GM18867 (cell line): ENCODE measurements at regions not wholly inside any gene's neighbourhood (a gene's known extent, or its start where the extent isn't known, plus 50 kb on each side); places are given as distances from the start of the nearest gene placed in this dataset.

ENCODE experiments used
- ATAC-seq: cut with Tn5 transposase; IDR thresholded peaks from one replicate; pipeline ENCODE4 v1.9.1; 2021; ENCODE audit warnings: mild to moderate bottlenecking, moderate library complexity; ENCODE audit not compliant: unreplicated experiment

DNA sequence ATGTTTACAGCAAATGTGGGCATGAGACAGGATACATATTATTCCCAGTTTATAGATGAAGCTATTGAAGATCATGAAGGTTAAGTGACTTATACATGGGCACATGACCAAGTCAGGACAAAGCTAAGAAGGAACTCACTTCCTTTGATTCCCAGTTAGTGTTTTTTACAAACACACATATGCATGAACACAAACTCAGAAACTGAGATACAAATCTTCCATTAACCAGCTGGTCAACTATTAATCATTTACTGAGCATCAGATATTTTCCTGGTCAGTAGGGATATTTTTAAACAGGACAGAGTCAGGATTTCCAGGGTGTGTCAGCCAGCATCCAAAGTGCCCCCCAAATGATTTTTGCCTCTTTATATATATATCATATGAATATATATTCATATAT lies 222.2 kb downstream of the OGFRL1 start:
- ATAC-seq: no peak

- no peak for ATAC-seq
These were observed 223.6 kb downstream of the OGFRL1 start for GRCh38 chr6:71512256-71512655.

GRCh38 chr6:71513036-71513435 lies 224.4 kb downstream of the OGFRL1 start:
- no peak for ATAC-seq

- ATAC-seq: peak; percentile 96
These were observed 234.9 kb downstream of the OGFRL1 start for GRCh38 chr6:71523548-71523947.

- ATAC-seq: no peak
These were observed 235.6 kb downstream of the OGFRL1 start for GRCh38 chr6:71524201-71524600.

DNA sequence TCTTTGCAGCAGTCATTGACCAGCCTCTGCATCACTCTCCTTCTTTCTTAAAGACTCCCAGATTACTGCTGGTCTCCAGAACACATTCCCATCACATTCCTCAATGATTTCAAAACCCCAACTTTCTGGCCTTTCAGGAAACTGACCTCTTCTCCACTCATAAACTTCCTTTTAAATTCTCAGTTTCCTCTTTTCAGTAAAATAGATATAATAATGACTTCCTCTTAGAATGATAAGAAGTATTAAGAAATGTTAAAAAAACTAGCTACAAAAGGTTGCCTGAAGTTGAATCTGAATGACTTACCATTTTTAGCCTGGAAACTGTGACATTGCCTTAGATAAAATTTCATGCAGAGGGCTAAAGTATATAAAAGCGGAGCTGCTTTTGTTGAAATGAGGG lies 239.3 kb downstream of the OGFRL1 start:
- no peak for ATAC-seq

DNA sequence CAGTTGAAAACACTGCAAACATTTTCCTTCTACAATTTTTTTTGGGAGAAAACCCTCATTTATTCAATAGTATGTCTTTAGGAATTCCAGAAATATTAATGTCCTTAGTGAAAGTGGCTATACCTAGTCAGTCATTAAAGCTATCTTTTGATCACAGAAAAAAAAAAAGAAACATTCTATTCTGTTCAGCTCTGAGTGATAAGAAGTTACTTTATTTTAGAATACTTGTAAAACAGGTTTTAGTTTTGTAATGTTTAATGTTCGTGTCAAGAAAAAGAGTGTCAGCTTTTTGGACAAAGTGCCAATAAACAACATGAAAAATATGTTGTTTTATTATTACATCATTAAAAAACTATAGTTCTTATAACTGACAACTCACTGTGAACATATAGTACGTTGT lies 240.4 kb downstream of the OGFRL1 start:
- no peak for ATAC-seq

DNA sequence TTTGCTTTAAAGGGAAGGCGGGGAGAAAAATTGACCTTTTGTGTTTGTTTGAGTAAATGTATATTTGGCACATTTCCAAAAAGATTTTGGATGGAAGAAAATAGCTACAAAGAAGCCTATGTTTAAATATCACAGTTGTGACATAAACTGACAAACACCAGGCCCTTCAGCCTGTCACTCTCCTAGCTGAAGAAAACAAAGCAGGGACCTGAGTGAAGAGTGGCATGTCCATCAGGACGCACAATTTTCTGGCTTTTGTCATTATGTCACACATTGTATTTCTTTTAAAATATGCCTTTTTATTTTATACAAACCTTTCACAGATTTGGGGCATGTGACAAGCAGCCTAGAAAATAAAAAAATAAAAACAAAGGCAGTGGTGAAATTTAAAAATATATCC lies 241.2 kb downstream of the OGFRL1 start:
- ATAC-seq: no peak

GRCh38 chr6:71531006-71531405 lies 242.4 kb downstream of the OGFRL1 start:
- ATAC-seq: no peak

DNA sequence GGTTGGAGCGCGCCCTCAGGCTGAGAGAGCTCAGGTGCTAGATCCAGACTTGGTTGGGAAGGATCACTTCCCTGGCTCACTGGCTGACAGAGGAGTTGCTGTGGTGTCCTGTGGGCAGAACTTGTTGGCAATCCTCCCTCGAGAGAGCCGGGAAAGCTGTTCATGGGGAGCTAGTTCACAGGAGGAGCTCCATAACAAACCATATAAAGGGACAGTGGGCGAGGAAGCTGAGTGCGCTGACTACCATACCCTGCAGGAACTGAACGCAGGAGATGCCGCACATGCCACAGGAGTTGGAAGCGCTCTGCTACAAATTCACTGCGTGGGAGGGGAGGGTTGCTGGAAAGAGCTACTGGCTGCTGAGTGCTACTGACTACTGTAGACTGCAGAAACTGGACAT lies 243.2 kb downstream of the OGFRL1 start:
- ATAC-seq: no peak

DNA sequence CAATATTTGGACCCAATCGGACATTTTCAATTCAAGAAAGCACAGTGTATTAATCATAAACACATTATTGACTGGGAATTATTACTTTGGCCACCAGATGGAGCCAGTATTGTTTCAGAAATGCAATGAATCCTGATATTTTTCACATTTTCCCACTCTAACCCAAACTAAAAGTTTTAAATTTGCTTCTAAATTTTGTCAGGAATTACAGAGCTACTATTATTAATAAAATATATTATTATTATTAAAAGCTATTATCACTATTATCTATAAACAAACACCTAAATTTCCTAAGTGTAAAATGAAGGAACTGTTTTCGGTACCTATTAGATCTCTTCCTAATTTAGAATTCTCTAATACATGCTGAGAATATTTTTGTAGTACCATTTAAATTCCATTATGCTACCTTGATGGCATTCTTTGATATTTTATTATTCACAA lies 245.3 kb downstream of the OGFRL1 start:
- no peak for ATAC-seq

GRCh38 chr6:71534921-71535320 lies 246.3 kb downstream of the OGFRL1 start:
- no peak for ATAC-seq

DNA sequence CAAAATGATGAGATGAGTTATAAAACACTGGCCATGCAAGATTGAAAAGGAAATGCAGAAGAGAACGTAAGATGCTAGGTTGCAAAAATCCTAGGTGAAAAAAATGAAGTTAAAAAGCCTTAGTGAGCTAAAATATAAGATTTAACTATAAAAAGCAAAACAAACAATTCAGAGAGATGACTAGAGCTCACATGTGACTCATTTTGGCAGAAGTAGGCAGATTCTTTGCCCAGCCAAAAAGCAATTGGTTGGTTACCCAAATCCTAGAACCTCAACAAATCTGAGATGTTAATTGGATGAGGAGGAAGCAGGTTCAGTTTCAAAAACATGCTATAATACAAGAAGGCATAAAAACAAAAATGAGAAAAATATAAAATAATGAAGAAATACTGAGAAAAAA lies 249.1 kb downstream of the OGFRL1 start:
- no peak for ATAC-seq

DNA sequence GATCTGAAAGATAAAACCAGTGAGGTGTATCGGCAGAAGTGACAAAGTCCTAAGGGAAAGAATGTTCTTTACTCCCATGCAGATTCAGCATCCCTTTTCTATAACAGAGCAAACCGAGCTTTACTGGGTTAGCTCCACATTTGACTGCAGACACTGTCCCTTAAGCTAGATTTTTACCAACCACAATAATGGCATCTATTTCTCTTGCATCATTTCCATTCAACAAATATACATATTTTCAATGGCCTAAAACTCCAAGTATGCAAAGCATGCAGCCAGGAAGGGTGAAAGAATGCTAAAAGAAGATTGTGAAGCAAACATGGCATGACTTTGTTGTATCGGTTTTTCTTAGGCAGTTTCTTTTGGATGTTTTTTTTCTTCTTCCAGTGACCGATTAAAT lies 255.4 kb downstream of the OGFRL1 start:
- ATAC-seq: no peak

GRCh38 chr6:71544906-71545305 lies 256.3 kb downstream of the OGFRL1 start:
- no peak for ATAC-seq

DNA sequence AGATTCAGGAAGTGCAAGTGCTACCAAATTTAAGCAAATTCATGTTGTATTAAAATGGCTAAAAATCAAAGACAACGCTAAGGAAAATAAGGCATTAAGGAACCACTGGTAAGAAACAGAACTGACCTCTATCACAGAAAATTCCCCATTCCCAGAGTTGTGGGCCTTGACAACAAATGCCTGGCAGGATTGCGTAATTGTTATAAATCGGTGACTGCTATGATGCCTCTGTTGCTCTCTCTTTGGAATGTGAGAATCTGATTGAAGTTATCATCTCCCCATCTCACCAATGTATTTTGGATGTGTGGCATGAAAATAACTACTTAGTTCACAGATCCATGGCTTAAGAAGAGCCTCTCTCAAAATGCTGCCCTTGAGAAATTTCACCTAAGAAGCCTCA lies 257.3 kb downstream of the OGFRL1 start:
- no peak for ATAC-seq

DNA sequence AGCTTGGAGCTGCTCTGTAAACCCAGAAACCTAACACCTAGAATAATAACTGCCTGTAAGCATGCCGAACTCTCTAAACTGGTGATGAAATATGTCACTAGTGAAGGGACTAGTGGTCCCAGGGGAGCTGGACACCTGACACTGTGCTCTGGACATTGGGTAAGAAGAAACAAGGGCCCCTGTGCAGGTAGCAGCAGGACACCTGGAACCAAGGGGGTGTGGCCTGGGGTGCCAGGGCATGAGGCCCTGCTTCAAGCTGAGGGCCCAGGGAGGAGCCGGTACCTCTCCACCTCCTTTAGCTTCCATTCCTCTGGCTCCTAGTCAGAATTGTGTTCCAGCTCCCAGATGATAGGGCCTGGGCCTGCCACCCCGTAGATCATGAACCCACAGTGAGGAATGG lies 263.2 kb downstream of the OGFRL1 start:
- ATAC-seq: no peak

DNA sequence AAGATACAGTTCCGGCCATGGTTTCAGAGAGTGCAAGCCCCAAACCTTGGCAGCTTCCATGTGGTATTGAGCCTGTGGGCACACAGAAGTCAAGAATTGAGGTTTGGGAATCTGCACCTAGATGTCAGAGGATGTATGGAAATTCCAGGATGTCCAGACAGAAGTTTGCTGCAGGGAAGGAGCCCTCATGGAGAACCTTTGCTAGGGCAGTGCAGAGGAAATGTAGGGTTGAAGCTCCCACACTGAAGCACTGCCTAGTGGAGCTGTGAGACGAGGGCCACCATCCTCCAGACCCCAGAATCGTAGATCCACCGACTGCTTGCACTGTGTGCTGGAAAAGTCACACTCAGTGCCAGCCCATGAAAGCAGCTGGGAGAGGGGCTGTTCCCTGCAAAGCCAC lies 267.5 kb downstream of the OGFRL1 start:
- ATAC-seq: no peak

DNA sequence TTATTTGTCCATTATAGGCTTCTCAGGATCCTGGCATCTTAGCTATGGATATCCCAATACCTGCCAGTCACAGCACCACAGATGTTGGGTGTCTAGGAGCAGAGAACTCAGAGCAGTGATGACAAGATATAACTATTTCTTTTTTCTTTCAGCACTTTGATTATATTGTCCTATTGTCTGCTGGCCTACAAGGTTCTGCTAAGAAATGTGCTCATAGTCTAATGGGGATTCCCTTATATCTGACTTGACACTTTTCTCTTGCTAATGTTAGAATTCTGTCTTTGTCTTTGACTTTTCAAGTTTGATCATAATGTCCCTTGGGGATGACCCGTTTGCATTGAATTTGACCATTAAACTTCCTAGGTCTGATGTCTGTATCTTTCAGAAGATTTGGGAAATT lies 270.4 kb downstream of the OGFRL1 start:
- no peak for ATAC-seq

DNA sequence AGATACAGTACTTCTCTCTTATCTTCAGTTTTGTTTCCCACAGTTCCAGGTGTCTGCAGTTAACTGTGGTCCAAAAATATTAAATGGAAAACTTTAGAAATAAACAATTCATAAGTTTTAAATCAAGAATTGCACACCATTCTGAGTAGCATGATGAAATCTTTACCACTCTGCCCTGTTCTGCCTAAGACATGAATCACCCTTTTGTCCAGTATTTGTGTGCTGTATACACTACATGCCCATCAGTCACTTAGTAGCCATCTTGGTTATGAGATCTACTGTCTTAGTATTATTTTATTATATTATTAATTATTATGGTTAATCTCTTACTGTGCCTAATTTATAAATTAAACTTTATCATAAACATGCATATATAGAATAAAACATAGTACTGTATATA lies 279.0 kb downstream of the OGFRL1 start:
- ATAC-seq: no peak

DNA sequence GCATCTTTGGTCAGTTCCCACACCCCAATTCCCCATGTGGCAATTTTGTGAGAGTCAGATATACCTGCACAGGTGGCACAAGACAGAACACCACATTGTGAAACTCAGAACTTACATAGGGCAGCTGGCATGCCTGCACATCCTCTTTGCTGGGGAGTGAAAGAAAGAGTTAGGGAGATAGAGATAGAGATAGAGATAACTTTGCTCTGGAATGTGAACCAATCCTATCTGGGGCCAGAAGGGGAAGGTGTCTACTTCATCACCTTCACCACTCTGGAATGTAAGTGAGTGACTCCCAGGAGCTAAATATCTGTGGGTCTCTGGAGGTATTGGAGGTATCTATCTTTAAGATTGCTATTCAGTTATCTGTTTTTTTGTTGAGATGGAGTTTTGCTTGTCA lies 289.2 kb downstream of the OGFRL1 start:
- ATAC-seq: no peak

DNA sequence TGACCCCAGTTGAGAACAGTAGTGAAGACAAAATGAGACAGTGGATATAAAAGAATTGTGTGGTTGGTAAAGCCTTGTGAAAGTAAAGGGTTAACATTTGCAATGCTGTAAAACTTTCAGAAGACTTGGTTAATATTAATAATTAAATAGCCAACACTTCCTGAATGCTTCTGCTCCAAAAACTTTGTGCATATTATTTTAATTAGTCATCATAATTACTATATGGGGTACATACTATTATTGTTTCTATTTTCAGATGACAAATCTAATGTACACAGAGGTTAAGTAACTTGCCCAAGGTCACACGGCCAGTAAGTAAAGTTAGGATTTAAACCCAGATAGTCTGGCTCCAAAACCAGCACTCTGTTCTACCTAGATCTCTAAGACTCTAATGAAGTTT lies 291.3 kb downstream of the OGFRL1 start:
- ATAC-seq: no peak

GRCh38 chr6:71582820-71583219 lies 294.2 kb downstream of the OGFRL1 start:
- no peak for ATAC-seq
